ENCODE measurements at regions not wholly inside any gene's neighbourhood (a gene's known extent, or its start where the extent isn't known, plus 50 kb on each side); places are given as distances from the start of the nearest gene placed in this dataset.

- no peak for DNase-seq (ENCODE audit: low read depth)
These were observed 306.8 kb upstream of the STT3B start for GRCh38 chr3:31225923-31226322.

GRCh38 chr3:31226346-31226745 lies 306.4 kb upstream of the STT3B start:
- no peak for DNase-seq (ENCODE audit: low read depth)

DNA sequence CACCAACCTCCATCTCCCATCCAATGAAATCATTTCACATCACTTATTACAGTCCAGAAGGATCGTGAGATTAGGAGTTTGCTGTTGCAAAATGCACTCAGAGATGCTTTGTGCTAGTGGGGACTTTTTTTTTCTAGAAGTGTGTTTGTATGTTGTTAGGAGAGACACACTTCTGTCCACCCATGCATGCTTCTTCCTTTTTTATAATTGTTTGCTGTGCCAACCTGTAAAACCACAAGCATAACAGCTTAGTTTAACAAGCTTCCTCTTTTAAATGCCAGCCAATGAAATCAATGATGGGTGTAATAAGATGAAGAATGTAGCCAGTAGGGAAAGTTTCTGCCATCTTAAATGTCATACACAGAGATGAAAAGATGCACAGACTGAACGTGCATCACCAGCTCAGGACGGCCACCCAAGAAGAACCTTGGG lies 305.6 kb upstream of the STT3B start:
- DNase-seq (ENCODE audit: low read depth) = no peak

GRCh38 chr3:31230425-31231223 lies 302.1 kb upstream of the STT3B start:
- DNase-seq (ENCODE audit: low read depth) = no peak

- no peak for DNase-seq (ENCODE audit: low read depth)
These were observed 300.4 kb upstream of the STT3B start for GRCh38 chr3:31232055-31233025.

DNA sequence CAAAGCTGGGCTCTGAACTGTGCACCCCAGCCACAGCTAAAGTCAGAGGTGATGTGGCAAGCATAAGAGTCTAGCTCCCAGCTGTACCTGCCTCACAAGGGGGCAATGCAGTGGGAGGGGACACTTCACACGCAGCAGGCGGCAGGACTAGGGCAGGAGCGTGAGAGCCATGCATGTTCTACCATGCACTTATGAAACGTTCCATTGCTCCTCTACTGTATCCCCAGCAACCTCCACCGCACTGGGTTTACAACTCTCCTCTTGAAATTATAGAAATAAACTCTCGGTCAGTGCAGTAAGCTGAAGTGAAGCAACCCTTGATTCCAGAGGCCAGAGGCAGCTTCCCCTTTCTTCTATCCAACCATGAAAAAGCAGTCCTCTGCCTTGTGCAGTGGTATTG lies 298.6 kb upstream of the STT3B start:
- DNase-seq (ENCODE audit: low read depth) = no peak

DNA sequence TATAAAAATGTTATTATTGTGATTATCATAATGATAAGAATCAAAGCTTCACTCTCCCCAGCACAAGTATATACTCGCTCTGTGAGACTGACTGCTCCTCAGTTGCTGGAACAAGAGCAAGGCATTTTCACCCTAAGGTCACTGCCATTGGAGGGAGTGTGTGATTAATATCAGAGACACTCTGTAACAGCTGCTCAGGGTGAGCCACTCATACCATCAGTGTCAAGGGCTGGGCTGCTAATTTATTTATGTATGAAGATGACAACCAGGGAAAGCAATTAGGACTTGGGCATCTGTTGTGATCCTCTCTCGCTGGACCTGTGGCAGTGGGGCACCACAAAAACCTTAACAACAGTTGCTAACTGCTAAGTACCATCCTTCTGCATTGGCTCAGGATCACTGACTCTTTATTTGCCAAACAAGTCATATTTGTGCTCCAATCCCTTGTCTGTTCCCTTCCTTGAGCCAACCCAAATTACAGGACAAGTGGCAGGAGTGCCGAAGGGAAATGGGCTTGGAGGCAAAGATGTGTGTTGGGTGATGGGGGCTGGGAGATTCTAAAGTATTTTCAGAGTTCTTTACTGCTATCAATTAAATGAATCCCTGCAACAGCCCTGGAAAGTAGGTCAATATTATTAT lies 297.5 kb upstream of the STT3B start:
- no peak for DNase-seq (ENCODE audit: low read depth)

- no peak for DNase-seq (ENCODE audit: low read depth)
These were observed 294.8 kb upstream of the STT3B start for GRCh38 chr3:31237887-31238286.

GRCh38 chr3:31240013-31240412 lies 292.7 kb upstream of the STT3B start:
- DNase-seq (ENCODE audit: low read depth) = no peak

DNA sequence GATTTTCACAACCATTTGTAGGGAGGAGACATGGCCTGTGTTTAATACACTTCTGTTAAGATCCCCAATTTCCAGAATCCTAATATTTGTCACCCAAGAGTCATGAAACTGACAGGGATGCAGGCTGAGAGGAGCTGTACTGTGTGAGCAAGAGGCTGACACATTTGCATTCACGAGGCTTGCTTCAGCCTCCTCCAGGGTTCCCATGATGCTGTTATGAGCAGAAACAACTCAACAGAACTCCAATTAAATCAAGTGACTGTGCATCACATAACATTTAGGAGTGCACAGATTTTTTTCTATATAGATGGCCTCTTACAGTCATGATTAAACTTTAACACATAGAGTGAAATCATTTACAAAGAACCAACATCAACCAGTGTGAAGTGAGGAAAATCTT lies 292.3 kb upstream of the STT3B start:
- DNase-seq (ENCODE audit: low read depth) = no peak

- no peak for DNase-seq (ENCODE audit: low read depth)
These were observed 291.9 kb upstream of the STT3B start for GRCh38 chr3:31240874-31241273.

DNA sequence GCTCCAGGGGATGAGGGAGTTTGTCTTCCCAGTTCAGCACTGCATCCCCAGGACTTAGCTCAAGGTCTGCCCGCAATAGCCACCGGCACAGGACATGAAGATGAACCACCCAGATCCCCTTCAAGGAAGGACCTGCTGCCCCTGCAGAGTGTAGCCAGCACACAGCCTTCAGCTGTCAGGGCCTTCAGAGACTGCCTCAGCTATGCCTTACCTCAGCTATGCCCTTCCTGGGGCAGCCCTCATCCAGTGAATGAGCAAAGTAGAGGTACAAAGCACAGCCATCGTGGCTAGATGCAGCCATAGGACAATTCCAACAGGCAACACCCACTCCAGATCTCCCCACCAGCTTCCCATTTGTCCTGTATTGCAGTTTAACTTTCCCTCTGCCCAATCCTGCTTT lies 291.2 kb upstream of the STT3B start:
- no peak for DNase-seq (ENCODE audit: low read depth)

DNA sequence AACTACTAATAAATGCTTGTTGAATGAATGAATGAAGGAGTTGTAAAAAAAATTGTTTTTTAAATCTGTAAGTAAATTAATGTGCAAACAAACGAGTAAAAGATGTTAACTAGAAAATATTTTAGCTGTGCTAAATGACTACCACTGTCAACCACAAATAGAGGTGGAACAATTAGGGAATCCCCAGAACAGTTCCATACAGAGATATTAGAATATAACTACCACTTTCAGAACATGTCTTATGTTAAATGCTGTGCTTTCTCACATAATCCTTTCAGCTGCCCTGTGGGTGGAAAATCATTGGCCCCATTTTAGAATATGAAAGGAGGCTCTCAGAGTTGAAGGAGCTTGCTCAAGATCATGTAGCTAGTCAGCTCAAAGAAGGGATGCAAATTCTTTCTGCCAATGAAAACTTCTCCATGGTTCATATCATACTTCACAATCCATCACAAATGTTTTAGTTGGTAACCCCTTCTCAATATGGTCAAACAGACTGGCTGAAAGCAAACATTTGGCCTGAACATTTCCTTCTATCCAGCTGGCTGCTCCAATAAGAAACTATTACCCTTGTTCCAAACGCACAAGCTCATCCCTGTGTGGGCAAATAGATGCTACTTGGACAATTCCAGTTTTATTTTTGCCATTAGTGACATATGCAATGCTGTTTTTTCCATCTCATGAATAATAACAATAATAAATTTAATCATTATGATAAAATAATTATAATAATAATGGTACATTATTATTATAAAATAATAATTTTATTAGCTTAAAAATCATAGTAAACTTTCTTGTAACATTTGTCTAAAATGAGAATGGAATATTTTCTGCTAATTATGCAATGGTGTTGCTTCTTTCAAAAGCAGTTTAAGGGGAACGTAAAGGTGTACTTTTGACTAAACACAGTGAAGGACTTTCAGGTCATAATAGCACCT lies 290.4 kb upstream of the STT3B start:
- DNase-seq (ENCODE audit: low read depth) = no peak

DNA sequence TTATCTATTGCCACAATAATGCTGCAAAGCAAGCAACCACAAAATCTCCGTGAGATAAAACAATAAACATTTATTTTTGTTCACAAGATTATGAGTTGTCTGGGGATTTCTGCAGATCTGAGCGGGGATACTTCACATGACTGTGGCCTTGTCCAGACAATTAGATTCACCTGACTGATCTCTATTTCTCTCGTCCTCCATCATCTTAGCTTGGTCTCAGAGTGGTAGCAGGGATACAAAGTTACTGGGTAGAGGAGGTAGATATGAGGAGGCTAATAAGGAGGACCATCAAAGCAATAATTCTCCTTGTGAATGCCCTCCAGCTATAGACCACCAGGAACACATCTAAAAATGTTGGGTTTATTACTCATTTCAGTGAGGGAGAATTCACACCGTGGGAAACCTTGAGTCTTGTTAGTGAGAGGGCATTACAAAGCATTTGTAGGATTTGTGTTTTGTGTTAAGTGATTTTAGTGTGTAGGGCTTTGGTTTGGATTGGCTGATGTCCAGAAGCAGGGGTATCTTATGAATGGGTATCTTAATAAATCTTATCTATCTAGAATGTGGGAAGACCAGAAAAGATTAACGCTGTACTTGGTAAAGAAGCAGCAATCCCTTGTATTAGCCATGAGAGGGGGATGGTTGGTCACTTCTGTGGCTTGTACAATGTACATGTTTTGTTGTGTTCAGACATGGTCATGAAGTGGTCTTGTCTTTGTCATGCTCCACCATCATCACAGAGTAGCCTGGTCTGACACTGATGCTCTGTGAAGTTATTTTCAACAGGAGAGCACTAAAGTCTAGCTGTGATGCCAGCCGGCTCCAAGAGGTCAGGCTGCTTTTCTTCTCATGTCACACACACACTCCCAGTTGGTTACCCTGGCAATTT lies 287.6 kb upstream of the STT3B start:
- DNase-seq (ENCODE audit: low read depth) = no peak

DNA sequence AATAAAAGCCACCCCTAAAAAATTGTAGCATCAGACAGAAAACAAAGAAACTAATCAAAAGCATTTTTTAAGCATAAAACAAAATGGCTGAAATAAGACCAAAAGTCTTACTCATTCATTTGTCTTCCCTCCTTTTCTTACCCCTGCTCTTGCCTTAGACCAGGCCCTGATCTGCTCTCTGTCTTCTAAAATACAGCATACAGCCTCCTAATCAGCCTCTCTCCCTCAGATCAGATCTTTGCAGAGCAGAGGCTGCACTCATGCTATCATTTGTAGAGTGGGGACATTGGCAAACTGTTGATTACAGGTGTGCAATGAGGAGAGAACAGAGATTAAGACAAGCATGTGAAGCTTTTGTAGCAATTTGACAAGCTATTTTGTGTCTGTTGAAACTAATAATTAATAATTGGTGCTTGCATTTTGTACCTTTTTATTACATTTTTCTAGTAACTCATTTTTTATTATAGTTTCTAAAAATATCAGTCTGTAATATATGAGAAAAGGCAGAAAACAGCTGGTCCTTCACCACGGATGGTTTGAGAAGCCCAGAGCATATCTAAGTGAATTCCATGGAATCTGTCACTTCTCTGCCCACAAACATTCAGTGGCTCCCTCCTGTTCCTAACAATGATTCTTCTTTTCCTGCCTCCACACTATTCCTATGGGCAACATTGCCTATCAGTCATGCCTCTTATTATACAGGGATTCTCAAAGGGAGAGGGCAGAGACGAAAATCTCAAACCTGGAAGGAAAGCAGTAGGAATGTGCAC lies 286.2 kb upstream of the STT3B start:
- no peak for DNase-seq (ENCODE audit: low read depth)

GRCh38 chr3:31247063-31247447 lies 285.7 kb upstream of the STT3B start:
- DNase-seq (ENCODE audit: low read depth) = no peak

- no peak for DNase-seq (ENCODE audit: low read depth)
These were observed 284.7 kb upstream of the STT3B start for GRCh38 chr3:31247850-31248562.

DNA sequence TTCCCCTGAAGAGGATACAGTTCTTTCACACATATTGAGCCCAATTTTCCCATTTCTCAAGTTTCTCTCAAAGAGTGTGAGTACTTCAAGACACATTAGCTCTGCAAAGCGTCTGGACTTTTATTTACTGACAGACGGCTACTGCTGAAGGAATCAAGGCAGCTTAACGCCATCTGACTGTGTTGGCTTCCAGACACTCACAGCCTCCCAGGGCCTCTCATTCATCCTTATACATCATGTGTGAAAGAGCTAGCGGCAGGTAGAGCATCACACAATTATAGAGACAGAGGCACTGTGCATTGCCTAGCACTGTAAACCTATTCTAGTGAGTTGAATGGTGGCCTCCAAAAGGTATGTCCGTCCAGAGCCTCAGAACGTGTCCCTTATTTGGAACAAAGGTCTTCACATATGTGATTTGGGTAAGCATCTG lies 284.1 kb upstream of the STT3B start:
- no peak for DNase-seq (ENCODE audit: low read depth)

DNA sequence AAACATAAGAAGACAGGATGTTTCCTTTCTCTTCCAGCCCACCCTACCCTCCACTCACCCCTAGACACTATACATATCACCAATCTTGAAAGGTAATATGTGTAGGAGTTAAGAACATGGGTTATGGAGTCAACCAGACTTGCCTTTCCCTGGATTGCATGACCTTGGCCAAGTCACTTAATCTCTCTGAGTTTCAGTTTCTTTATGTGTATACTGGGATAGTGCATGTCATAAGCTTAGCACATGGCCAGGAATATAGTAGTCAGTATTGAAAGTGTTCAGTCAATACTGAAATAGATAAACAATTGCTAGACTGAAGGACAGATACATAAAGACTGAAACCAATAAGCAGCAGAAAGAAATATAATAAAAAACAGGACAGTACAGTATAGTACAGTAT lies 283.2 kb upstream of the STT3B start:
- DNase-seq (ENCODE audit: low read depth) = no peak

Measured in HS-27A (cell line).